Suprapubic skin (tissue), 3 donors: ENCODE measurements at regions not wholly inside any gene's neighbourhood (a gene's known extent, or its start where the extent isn't known, plus 50 kb on each side); places are given as distances from the start of the nearest gene placed in this dataset.
"Not testable (repeated sequence)": the region's sequence is repeated elsewhere in the genome, so short reads cannot be mapped to it uniquely, and the experiment has no call there.

Experiments used
- CTCF ChIP-seq, 2 donors: fragments of 200-600 bp in 1 of 2; fragments of 450-650 bp in 1 of 2; sonication (generic) in 1 of 2; IDR thresholded peaks; one replicate each; pipeline ENCODE4 v1.5.1; 2016 to 2019; ENCODE audit warnings: antibody characterized with exemption in 2 of 2, mild to moderate bottlenecking in 1 of 2, moderate library complexity in 1 of 2
- POLR2A ChIP-seq, 2 donors: fragments of 450-650 bp; IDR thresholded peaks; one replicate each; pipeline ENCODE4 v1.6.1; 2017; ENCODE audit warnings: antibody characterized with exemption in 2 of 2, mild to moderate bottlenecking in 2 of 2, moderate library complexity in 2 of 2

- not testable (repeated sequence) for TF ChIP-seq POLR2A, CTCF (IDR thresholded peaks at IDR 0.05)
Observed at GRCh38 chr10:133010843-133011179, 68.4 kb upstream of the CFAP46 start.
